ENCODE measurements at regions not wholly inside any gene's neighbourhood (a gene's known extent, or its start where the extent isn't known, plus 50 kb on each side); places are given as distances from the start of the nearest gene placed in this dataset.
"Not testable (repeated sequence)": the region's sequence is repeated elsewhere in the genome, so short reads cannot be mapped to it uniquely, and the experiment has no call there.

- TF ChIP-seq CTCF (IDR thresholded peaks at IDR 0.05; ENCODE audit: low read depth, low read length) (no peak), EZH2phosphoT487 (IDR thresholded peaks at IDR 0.05; ENCODE audit: low read depth) (no peak)
- no peaks in the 10 kb centered on the region for H3K4me1 ChIP-seq (ENCODE audit: low read length)
- no peak overlapping the region for H2AFZ ChIP-seq (ENCODE audit: low read depth, low read length)
- H4K20me1 ChIP-seq (ENCODE audit: insufficient read depth, low read length): no peaks in the 10 kb centered on the region
- H3K27me3 ChIP-seq (ENCODE audit: low read depth, low read length): no peaks in the 10 kb centered on the region
- H3K4me3 ChIP-seq (ENCODE audit: low read length): no peak overlapping the region
- no peak overlapping the region for H3K9ac ChIP-seq (ENCODE audit: low read length)
- no peak overlapping the region for H3K4me2 ChIP-seq (ENCODE audit: low read length)
- no peaks in the 10 kb centered on the region for H3K9me3 ChIP-seq (ENCODE audit: insufficient read depth, low read length)
- H3K27ac ChIP-seq (ENCODE audit: low read length): no peak overlapping the region
- H3K36me3 ChIP-seq (replicated peaks; ENCODE audit: low read depth, low read length): no peaks in the 10 kb centered on the region
- H3K79me2 ChIP-seq (ENCODE audit: low read length): no peaks in the 10 kb centered on the region
Measured at GRCh38 chrX:39067866-39068265, 266.6 kb downstream of the MID1IP1 start.

- H3K9me3 ChIP-seq (ENCODE audit: insufficient read depth, low read length); H3K4me1 ChIP-seq (ENCODE audit: low read length); H3K9ac ChIP-seq (ENCODE audit: low read length); H4K20me1 ChIP-seq (ENCODE audit: insufficient read depth, low read length); H3K4me3 ChIP-seq (ENCODE audit: low read length); H3K36me3 ChIP-seq (replicated peaks; ENCODE audit: low read depth, low read length); H3K27ac ChIP-seq (ENCODE audit: low read length); H3K4me2 ChIP-seq (ENCODE audit: low read length); H3K27me3 ChIP-seq (ENCODE audit: low read depth, low read length); H3K79me2 ChIP-seq (ENCODE audit: low read length); H2AFZ ChIP-seq (ENCODE audit: low read depth, low read length): not testable (repeated sequence)
Measured at GRCh38 chrX:39068634-39069033, 267.4 kb downstream of the MID1IP1 start.

GRCh38 chrX:39070009-39070408 is 268.8 kb downstream of the MID1IP1 start:
- Histone ChIP-seq H3K27ac (ENCODE audit: low read length) (no peak overlapping the region), H3K4me2 (ENCODE audit: low read length) (no peak overlapping the region), H4K20me1 (ENCODE audit: insufficient read depth, low read length) (no peaks in the 10 kb centered on the region), H2AFZ (ENCODE audit: low read depth, low read length) (no peak overlapping the region), H3K4me1 (ENCODE audit: low read length) (no peaks in the 10 kb centered on the region), H3K4me3 (ENCODE audit: low read length) (no peak overlapping the region), H3K79me2 (ENCODE audit: low read length) (no peaks in the 10 kb centered on the region), H3K9me3 (ENCODE audit: insufficient read depth, low read length) (no peaks in the 10 kb centered on the region), H3K27me3 (ENCODE audit: low read depth, low read length) (no peaks in the 10 kb centered on the region), H3K9ac (ENCODE audit: low read length) (no peak overlapping the region), H3K36me3 (replicated peaks; ENCODE audit: low read depth, low read length) (no peaks in the 10 kb centered on the region)
- TF ChIP-seq EZH2phosphoT487 (IDR thresholded peaks at IDR 0.05; ENCODE audit: low read depth) (no peak), CTCF (IDR thresholded peaks at IDR 0.05; ENCODE audit: low read depth, low read length) (no peak)

- no peak for TF ChIP-seq CTCF (IDR thresholded peaks at IDR 0.05; ENCODE audit: low read depth, low read length)
- TF ChIP-seq EZH2phosphoT487 (IDR thresholded peaks at IDR 0.05; ENCODE audit: low read depth): no peak
- Histone ChIP-seq H3K4me1 (ENCODE audit: low read length) (no peaks in the 10 kb centered on the region), H3K79me2 (ENCODE audit: low read length) (no peaks in the 10 kb centered on the region), H3K4me3 (ENCODE audit: low read length) (no peak overlapping the region), H3K4me2 (ENCODE audit: low read length) (no peak overlapping the region), H3K27ac (ENCODE audit: low read length) (no peak overlapping the region), H3K27me3 (ENCODE audit: low read depth, low read length) (no peaks in the 10 kb centered on the region), H3K9ac (ENCODE audit: low read length) (no peak overlapping the region), H2AFZ (ENCODE audit: low read depth, low read length) (no peak overlapping the region), H3K9me3 (ENCODE audit: insufficient read depth, low read length) (no peaks in the 10 kb centered on the region), H3K36me3 (replicated peaks; ENCODE audit: low read depth, low read length) (no peaks in the 10 kb centered on the region), H4K20me1 (ENCODE audit: insufficient read depth, low read length) (no peaks in the 10 kb centered on the region)
Measured at GRCh38 chrX:39073131-39073530, 271.9 kb downstream of the MID1IP1 start.

- no peak overlapping the region for H3K9ac ChIP-seq (ENCODE audit: low read length)
- no peak overlapping the region for H3K4me2 ChIP-seq (ENCODE audit: low read length)
- H2AFZ ChIP-seq (ENCODE audit: low read depth, low read length): no peak overlapping the region
- TF ChIP-seq EZH2phosphoT487 (IDR thresholded peaks at IDR 0.05; ENCODE audit: low read depth) (no peak), CTCF (IDR thresholded peaks at IDR 0.05; ENCODE audit: low read depth, low read length) (no peak)
- H3K27me3 ChIP-seq (ENCODE audit: low read depth, low read length): no peaks in the 10 kb centered on the region
- no peaks in the 10 kb centered on the region for H3K4me1 ChIP-seq (ENCODE audit: low read length)
- H3K9me3 ChIP-seq (ENCODE audit: insufficient read depth, low read length): no peaks in the 10 kb centered on the region
- H3K36me3 ChIP-seq (replicated peaks; ENCODE audit: low read depth, low read length): no peaks in the 10 kb centered on the region
- no peaks in the 10 kb centered on the region for H4K20me1 ChIP-seq (ENCODE audit: insufficient read depth, low read length)
- no peaks in the 10 kb centered on the region for H3K79me2 ChIP-seq (ENCODE audit: low read length)
- no peak overlapping the region for H3K27ac ChIP-seq (ENCODE audit: low read length)
- H3K4me3 ChIP-seq (ENCODE audit: low read length): no peak overlapping the region
Measured at GRCh38 chrX:39096599-39096998, 295.3 kb downstream of the MID1IP1 start.

All from OCI-LY3 (cell line).